ENCODE measurements at regions not wholly inside any gene's neighbourhood (a gene's known extent, or its start where the extent isn't known, plus 50 kb on each side); places are given as distances from the start of the nearest gene placed in this dataset.

- TF ChIP-seq CTCF (IDR thresholded peaks at IDR 0.05) (no peak), POLR2A (IDR thresholded peaks at IDR 0.05) (no peak)
Measured at GRCh38 chr18:72995558-72995957, 127.8 kb upstream of the NETO1 start.
